ENCODE measurements at regions not wholly inside any gene's neighbourhood (a gene's known extent, or its start where the extent isn't known, plus 50 kb on each side); places are given as distances from the start of the nearest gene placed in this dataset.

- 0 out of 2 replicates have a peak, but pooled peaks have one; percentile 9 for TF ChIP-seq CTCF (IDR thresholded peaks at IDR 0.05; ENCODE audit: control insufficient read depth, extremely low read depth, insufficient read depth)
- H3K4me3 ChIP-seq (ENCODE audit: low read depth, low read length): no peak overlapping the region
- no peak for DNase-seq (ENCODE audit: low read depth)
Observed at GRCh38 chr12:115349711-115350110, 665.7 kb upstream of the TBX3 start.

- TF ChIP-seq CTCF (IDR thresholded peaks at IDR 0.05; ENCODE audit: control insufficient read depth, extremely low read depth, insufficient read depth): no peak
- DNase-seq (ENCODE audit: low read depth): no peak
- H3K4me3 ChIP-seq (ENCODE audit: low read depth, low read length): no peak overlapping the region
Observed at GRCh38 chr12:115348301-115348700, 664.3 kb upstream of the TBX3 start.

- no peak overlapping the region for H3K4me3 ChIP-seq (ENCODE audit: low read depth, low read length)
- no peak for TF ChIP-seq CTCF (IDR thresholded peaks at IDR 0.05; ENCODE audit: control insufficient read depth, extremely low read depth, insufficient read depth)
- no peak for DNase-seq (ENCODE audit: low read depth)
Observed at GRCh38 chr12:115343601-115344000, 659.6 kb upstream of the TBX3 start.

GRCh38 chr12:115343008-115343407, 659.0 kb upstream of the TBX3 start:
- no peak for TF ChIP-seq CTCF (IDR thresholded peaks at IDR 0.05; ENCODE audit: control insufficient read depth, extremely low read depth, insufficient read depth)
- no peak for DNase-seq (ENCODE audit: low read depth)
- H3K4me3 ChIP-seq (ENCODE audit: low read depth, low read length): no peak overlapping the region

- DNase-seq (ENCODE audit: low read depth): no peak
- no peak for TF ChIP-seq CTCF (IDR thresholded peaks at IDR 0.05; ENCODE audit: control insufficient read depth, extremely low read depth, insufficient read depth)
Observed at GRCh38 chr12:115341442-115341841, 657.5 kb upstream of the TBX3 start.

GRCh38 chr12:115338566-115339294, 654.8 kb upstream of the TBX3 start:
- TF ChIP-seq CTCF (IDR thresholded peaks at IDR 0.05; ENCODE audit: control insufficient read depth, extremely low read depth, insufficient read depth): no peak
- H3K4me3 ChIP-seq (ENCODE audit: low read depth, low read length): no peak overlapping the region
- no peak for DNase-seq (ENCODE audit: low read depth)

More at GRCh38 chr12:115341442-115341841, 657.5 kb upstream of the TBX3 start:
- H3K4me3 ChIP-seq (ENCODE audit: low read depth, low read length): no peak overlapping the region
